Stimulated activated CD4-positive, alpha-beta T cell treated with anti-CD3 and anti-CD28 coated beads, Interleukin-1b, Interleukin-23, amount 100 ng/mL, for 48 hours (primary cell): ENCODE measurements at regions not wholly inside any gene's neighbourhood (a gene's known extent, or its start where the extent isn't known, plus 50 kb on each side); places are given as distances from the start of the nearest gene placed in this dataset.

Experiments used
- DNase-seq: peaks from one replicate; pipeline ENCODE4 v3.0.0-alpha.2; 2020

- DNase-seq, result no peak
Observed at GRCh38 chr2:67625690-67626475, 228.8 kb downstream of the ETAA1 start.

GRCh38 chr2:67626656-67627055 is 229.5 kb downstream of the ETAA1 start:
- no peak for DNase-seq

DNA sequence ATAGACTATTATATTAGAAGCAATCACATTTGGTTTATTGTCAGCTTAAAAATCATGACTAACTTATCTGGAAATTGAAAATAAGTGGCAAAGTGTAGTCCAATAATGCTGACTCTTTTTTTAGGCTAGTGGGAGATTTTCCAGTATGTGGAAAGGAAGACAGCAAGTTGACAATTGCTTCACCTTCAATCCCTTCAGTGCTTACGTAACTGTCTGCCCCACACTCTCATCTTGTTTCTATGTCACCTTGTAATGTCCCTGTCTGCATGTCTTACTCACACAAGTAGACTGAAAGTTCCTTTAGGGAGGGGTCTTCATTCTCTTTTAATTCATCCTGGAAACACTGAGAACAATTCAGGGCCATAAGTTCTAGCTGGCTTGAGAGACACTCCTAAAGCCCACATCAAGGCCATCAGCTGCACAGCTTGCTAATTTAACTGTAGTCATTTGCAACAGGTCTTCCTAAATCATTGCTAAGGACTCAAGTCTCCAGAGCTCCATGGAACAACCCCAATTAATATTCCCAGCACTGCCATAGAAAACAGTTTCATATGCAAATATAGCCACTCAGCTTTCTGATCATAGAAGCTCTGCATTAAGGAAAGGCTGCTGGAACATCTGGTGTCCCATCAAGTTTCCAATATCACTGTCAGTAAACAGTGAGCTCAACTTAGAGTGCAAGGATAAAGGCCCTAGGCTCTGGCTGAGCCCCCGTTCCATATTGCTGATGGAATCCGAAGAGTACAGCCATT is 230.5 kb downstream of the ETAA1 start:
- DNase-seq, result no peak

- DNase-seq, result no peak
Observed at GRCh38 chr2:67628892-67629291, 231.8 kb downstream of the ETAA1 start.

DNA sequence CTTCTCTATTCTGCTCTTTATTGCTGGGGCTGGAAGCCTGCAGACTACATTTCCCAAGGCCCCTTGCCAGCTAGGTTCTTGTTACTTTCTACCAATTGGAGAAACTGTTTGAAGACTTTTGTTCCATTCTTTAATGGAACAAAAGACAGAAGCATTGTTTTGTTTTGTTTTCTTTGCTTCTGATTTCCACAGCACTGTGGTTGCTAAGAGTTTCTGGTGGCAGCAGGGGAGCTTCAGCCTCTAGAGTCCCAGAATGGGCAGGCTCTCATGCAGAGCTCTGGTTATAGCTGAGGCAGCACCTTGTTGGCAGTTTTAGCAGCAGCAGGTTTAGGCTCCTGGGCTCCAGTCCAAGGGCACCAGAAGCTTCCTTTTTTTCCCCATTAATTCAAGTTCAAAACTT is 234.3 kb downstream of the ETAA1 start:
- no peak for DNase-seq

- no peak for DNase-seq
Observed at GRCh38 chr2:67633212-67633856, 236.2 kb downstream of the ETAA1 start.

DNA sequence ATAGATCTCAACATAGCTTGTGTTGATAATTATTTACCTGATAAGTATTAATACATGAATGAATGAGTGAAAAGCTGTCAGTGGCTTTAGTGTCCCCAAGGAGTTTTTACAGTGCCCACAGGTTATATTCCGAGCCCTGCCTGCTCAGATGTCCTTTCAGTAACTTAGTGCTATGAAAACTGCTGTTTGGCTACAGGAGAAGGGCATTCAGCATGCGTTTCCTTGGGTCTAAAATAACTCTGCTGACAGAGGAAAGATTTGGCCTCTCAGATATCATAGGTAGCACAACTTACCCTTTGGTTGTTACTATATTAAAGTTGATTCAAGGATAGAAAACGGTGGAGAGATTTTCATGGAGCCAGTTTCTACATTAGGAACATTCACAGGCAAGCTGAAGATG is 241.0 kb downstream of the ETAA1 start:
- DNase-seq, result no peak

DNA sequence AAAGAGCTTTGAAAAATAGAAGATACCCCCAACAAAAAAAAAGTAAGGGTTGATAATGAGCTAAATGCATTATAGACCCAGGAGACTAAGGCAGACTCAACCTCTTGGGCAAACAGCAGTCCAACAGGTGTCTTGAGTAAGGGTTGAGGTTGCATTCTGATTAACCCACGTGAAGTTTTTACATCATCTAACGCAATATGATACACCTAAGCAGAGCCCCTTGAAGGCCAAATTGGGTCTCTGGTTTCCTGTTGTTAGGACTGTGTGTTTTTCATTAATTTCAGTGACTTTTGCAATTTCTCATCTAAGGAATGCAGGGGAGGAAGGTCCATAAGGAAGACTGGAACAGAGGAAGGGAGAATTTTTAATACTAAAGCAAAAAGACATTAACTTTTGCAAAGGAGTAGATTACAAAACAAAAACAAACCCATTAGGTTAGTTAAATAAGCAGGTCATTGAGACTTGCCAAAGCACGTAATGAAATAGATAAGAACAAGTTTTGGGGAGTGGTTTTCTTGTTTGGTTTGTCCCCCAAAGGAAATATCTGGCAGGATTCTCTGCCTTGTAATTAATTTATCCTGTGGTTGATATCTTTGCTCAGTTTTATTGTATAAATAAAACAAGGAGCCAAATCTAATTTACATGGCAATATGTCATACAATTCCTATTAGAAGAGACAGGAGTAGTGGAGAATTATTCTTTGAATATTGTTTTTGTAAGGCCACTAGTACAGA is 244.3 kb downstream of the ETAA1 start:
- no peak for DNase-seq

- DNase-seq, result no peak
Observed at GRCh38 chr2:67642046-67642382, 244.9 kb downstream of the ETAA1 start.

- DNase-seq, result no peak
Observed at GRCh38 chr2:67642961-67643360, 245.8 kb downstream of the ETAA1 start.

DNA sequence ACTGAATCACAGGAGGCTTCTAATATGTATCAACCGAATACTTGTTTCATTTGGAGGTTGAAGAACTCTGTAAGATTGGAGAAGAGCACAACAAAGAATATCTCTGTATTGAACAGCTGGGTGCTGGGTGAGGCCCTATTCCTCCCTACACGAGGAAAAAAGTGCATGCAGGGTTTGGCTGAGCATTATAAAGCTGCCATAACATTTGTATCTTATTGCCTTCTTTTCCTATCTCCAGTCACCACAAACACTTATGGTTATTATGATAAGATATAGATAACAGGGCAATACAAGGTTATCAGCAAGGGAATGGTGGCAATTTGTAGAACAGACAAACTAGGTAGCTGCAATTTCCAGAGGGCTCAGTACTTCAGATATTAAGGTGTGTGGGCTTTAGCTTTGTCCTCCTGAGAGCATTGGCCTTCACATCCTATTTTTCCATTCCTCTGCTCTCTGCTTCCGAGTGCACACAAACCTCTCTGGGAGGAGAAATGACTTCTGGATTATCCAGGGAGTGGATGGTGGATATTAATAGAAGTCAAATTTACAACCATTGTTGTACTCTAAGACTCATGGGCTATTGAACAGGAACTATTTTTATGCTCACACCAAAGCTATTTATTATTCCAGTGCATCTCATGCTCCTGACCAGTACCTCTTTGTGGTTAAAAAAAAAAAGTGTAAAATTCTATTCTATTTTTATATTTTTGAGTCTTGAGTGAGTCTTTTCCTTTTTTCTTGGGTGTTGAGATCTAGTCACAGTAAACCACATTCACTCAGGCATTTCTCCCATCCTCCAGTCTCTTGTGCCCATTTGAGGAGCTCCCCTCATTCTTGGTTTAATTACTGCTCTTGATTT is 248.4 kb downstream of the ETAA1 start:
- no peak for DNase-seq

DNA sequence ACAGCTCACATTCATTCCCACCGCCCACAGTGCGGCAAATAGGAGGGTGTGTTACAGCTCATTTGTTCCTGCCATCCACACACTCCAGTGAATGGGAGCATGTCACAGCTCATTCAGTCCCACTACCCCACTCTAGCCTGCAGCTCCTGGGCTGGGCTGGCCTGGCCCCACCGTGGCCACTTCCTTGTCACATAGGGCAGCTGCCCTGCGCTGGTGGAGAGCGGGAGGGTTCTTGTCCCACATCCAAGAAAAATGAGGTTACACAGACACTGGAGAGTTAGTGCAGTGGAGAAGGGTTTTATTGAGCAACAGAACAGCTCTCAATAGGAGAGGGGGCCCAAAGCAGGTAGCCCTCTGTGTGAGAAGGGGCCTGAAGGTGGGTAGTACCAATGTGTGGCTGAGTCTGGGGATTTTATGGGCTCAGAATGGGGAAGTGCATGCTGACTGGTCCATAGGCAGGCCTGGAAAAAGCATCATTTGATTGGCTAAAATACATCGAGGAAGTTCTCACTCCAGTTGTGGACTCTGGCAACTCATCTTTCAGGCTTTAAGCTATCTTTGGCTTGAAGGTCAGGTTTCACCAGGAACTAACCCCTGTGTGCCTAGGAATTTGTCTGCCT is 249.7 kb downstream of the ETAA1 start:
- DNase-seq, result no peak

GRCh38 chr2:67649331-67650261 is 252.5 kb downstream of the ETAA1 start:
- DNase-seq, result no peak

DNA sequence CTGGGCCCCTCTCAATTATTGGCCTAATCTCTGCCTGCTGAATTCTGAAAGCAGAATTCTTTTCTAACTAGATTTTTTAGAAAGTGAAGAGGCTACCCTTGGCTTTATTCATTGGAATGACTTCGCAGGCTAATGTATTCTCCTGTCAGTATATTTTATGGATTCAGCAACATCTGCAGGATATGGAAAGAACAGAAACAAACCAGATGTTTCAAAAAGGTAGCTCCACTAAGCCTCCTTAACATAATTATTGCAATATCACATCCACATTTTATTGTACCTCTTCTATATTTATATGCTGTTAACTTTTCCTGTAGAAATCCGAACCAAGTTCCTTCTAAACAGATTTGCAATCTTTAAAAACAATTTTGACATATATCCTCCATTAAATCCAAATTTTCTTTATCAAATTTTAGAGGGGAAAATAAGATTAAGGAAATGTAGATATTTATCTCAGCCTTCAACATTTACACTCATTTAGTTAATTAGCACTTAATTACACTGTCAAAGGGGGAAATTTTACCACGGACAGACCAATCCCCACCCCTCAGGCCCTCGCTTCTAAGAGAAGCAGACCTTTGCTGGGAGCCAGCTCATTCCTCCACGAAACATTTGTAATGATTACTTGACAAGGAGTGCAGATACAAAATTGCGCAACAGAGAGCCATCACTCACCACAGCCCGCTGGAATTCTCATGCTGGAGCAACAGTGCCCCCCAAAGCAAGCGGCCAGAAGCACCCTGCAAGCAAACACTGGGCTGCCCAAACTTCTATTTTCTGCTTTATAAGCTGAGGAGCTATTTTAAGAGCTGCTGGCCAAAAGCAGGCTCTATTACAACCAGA is 253.4 kb downstream of the ETAA1 start:
- peak; percentile 3 for DNase-seq

DNA sequence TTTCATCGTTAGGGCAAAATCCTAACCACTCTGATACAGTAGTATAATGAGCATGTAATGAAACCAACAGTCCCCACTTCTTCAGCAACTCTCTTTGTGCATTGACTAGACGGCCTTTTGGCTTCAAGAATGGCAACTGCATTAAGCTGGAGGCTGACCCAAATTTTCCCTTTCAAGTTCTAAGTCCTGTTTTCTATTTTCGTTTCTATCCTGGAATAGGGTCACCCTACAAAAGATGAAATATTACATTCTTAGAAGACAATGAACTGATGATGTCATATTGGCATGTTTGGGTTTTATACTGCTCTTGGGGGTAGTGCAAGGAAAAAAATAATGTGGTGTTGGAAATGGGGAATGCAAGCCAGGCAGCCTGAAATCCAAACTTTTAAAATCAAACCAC is 254.4 kb downstream of the ETAA1 start:
- DNase-seq, result no peak

DNA sequence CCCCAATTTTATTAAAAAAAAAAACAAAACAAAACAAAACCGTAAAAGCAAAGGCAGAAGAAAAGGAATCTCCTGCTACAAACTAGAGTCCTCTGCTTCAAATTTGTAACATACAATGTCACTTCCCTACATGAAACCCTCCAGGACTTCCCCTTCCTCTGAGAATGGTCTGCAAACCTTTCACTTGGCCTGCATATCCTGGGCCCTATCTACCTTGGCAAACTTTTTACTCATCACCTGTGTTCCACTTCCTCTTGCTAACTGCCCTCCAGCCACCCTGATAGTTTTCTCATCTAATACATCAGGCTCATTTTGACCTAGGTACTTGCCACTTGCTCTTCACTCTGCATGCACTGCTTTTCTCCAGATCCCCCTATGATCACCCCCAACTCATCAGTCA is 255.5 kb downstream of the ETAA1 start:
- no peak for DNase-seq

- no peak for DNase-seq
Observed at GRCh38 chr2:67656875-67657274, 259.7 kb downstream of the ETAA1 start.

- no peak for DNase-seq
Observed at GRCh38 chr2:67658820-67659219, 261.7 kb downstream of the ETAA1 start.

DNA sequence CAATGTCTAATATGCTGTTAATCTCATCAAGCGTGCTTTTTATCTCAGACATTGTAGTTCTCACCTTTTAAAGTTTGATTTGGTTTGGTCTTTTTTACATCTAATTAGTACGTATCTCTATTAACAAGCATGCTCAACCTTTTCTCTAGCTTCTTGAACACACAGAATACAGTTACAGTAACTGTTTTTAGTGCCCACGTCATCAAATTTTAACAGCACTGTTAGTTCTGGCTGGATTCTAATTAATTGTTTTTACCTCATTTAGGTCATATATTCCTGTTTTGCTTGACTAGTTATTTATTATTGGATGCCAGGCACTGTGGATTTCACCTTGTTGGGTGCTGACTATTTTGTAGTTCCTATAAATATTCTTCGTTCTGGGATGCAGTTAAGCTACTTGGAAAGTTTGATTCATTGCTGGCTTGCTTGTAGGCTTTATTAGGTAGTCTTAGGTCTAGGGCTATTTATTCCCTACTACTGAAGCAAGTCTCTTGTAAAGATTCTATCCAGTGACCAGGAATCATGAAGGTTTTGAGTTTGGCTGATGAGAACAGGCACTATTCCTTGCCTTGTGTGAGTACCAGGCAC is 263.0 kb downstream of the ETAA1 start:
- no peak for DNase-seq
